CD8-positive, alpha-beta memory T cell (primary cell): ENCODE measurements at regions not wholly inside any gene's neighbourhood (a gene's known extent, or its start where the extent isn't known, plus 50 kb on each side); places are given as distances from the start of the nearest gene placed in this dataset.

Experiments
- CTCF ChIA-PET: fragments of 350-600 bp; sonication (Branson Sonifier 250); formaldehyde crosslinking; loops from one replicate; lab custom pipeline; 2021; ENCODE audit warnings: antibody characterized with exemption; lab: Charles Lee
- POLR2A ChIA-PET: fragments of 350-600 bp; sonication (Branson Sonifier 250); formaldehyde crosslinking; loops from one replicate; lab custom pipeline; 2021; ENCODE audit warnings: antibody characterized with exemption; lab: Charles Lee
- DNase-seq, 5 donors: peaks; one replicate each; pipeline versions ENCODE4 v3.0.0 to v3.0.0-alpha.2; 2020 to 2022; ENCODE audit warnings: mixed read lengths in 1 of 5
- H3K27ac ChIP-seq: one replicate; pipeline ENCODE4 v1.7.0; 2013; ENCODE audit warnings: low read depth, mild to moderate bottlenecking, low read length, moderate library complexity
- H3K27me3 ChIP-seq: 2 replicates; pipeline ENCODE4 v1.7.0; 2013; ENCODE audit warnings: low read length, mild to moderate bottlenecking; ENCODE audit not compliant: insufficient read depth, poor library complexity, severe bottlenecking
- H3K36me3 ChIP-seq: 2 replicates; pipeline ENCODE4 v1.7.0; 2013; ENCODE audit warnings: mild to moderate bottlenecking, low read length, moderate library complexity; ENCODE audit not compliant: insufficient read depth
- H3K4me1 ChIP-seq: 2 replicates; pipeline ENCODE4 v1.7.0; 2013; ENCODE audit warnings: mild to moderate bottlenecking, low read length, moderate library complexity; ENCODE audit not compliant: insufficient read depth
- H3K4me3 ChIP-seq: 2 replicates; pipeline ENCODE4 v1.7.0; 2013; ENCODE audit warnings: mild to moderate bottlenecking, low read length
- H3K9me3 ChIP-seq: 2 replicates; pipeline ENCODE4 v1.7.0; 2013; ENCODE audit warnings: mild to moderate bottlenecking, low read length
- H3K27ac Mint-ChIP-seq, 8 donors: one replicate each; pipeline ENCODE4 v1.8.0; 2020 to 2021; ENCODE audit warnings: mixed read lengths in 8 of 8, mild to moderate bottlenecking in 6 of 8, inconsistent platforms in 3 of 8, moderate library complexity in 3 of 8
- H3K27me3 Mint-ChIP-seq, 2 donors: one replicate each; pipeline ENCODE4 v1.8.0; 2020 to 2021; ENCODE audit warnings: mixed read lengths in 2 of 2, mild to moderate bottlenecking in 1 of 2, moderate library complexity in 1 of 2
- H3K36me3 Mint-ChIP-seq, 3 donors: one replicate each; pipeline ENCODE4 v1.8.0; 2020 to 2021; ENCODE audit warnings: mixed read lengths in 3 of 3, inconsistent platforms in 1 of 3, mild to moderate bottlenecking in 1 of 3
- H3K4me1 Mint-ChIP-seq, 3 donors: one replicate each; pipeline ENCODE4 v1.8.0; 2020 to 2021; ENCODE audit warnings: mixed read lengths in 3 of 3, inconsistent platforms in 1 of 3, mild to moderate bottlenecking in 1 of 3
- H3K4me3 Mint-ChIP-seq, 7 donors: one replicate each; pipeline ENCODE4 v1.8.0; 2020 to 2021; ENCODE audit warnings: mixed read lengths in 7 of 7, mild to moderate bottlenecking in 6 of 7, moderate library complexity in 4 of 7, inconsistent platforms in 2 of 7
- H3K9me3 Mint-ChIP-seq, 5 donors: one replicate each; pipeline ENCODE4 v1.8.0; 2020 to 2022; ENCODE audit warnings: mixed read lengths in 5 of 5, mild to moderate bottlenecking in 3 of 5, moderate library complexity in 2 of 5, inconsistent platforms in 1 of 5

- Mint-ChIP-seq H3K27me3 (peaks cover 8 to 15% of the 10 kb centered on the region in 2 donors), H3K9me3 (peaks cover 5 to 13% (median 9%) of the 10 kb centered on the region in 5 donors), H3K4me3 (no peak overlapping the region), H3K27ac (no peak overlapping the region), H3K4me1 (no peaks in the 10 kb centered on the region), H3K36me3 (peaks cover 0 to 5% (median 0%) of the 10 kb centered on the region in 3 donors)
- H3K27me3 ChIP-seq = no peaks in the 10 kb centered on the region
- no peaks in the 10 kb centered on the region for H3K4me1 ChIP-seq
- CTCF ChIA-PET = no interaction called here
- H3K27ac ChIP-seq = no peak overlapping the region
- DNase-seq = no peak
- POLR2A ChIA-PET = no interaction called here
- no peaks in the 10 kb centered on the region for H3K36me3 ChIP-seq
- no peaks in the 10 kb centered on the region for H3K9me3 ChIP-seq
- H3K4me3 ChIP-seq = no peak overlapping the region
Observed at GRCh38 chr16:14345512-14346115, 274.5 kb downstream of the MRTFB start.

- H3K4me1 ChIP-seq = no peaks in the 10 kb centered on the region
- no peak for DNase-seq
- Mint-ChIP-seq H3K27me3 (peaks cover 8 to 15% of the 10 kb centered on the region in 2 donors), H3K4me3 (no peak overlapping the region), H3K9me3 (peaks cover 6 to 14% (median 9%) of the 10 kb centered on the region in 5 donors), H3K36me3 (peaks cover 0 to 7% (median 0%) of the 10 kb centered on the region in 3 donors), H3K27ac (no peak overlapping the region), H3K4me1 (no peaks in the 10 kb centered on the region)
- H3K36me3 ChIP-seq = no peaks in the 10 kb centered on the region
- H3K27me3 ChIP-seq = no peaks in the 10 kb centered on the region
- ChIA-PET POLR2A (no interaction called here), CTCF (no interaction called here)
- H3K4me3 ChIP-seq = no peak overlapping the region
- H3K9me3 ChIP-seq = no peaks in the 10 kb centered on the region
- no peak overlapping the region for H3K27ac ChIP-seq
Observed at GRCh38 chr16:14344945-14345344, 273.8 kb downstream of the MRTFB start.

- H3K27me3 ChIP-seq = no peaks in the 10 kb centered on the region
- no peak overlapping the region for H3K4me3 Mint-ChIP-seq
- POLR2A ChIA-PET = no interaction called here
- H3K27ac Mint-ChIP-seq = no peak overlapping the region
- H3K4me1 ChIP-seq = no peaks in the 10 kb centered on the region
- no peaks in the 10 kb centered on the region for H3K36me3 ChIP-seq
- CTCF ChIA-PET = no interaction called here
- H3K4me3 ChIP-seq = no peak overlapping the region
- no peak for DNase-seq
- H3K4me1 Mint-ChIP-seq = no peaks in the 10 kb centered on the region
- H3K27me3 Mint-ChIP-seq = peaks cover 8 to 12% of the 10 kb centered on the region in 2 donors
- H3K27ac ChIP-seq = no peak overlapping the region
- H3K36me3 Mint-ChIP-seq = peaks cover 0 to 7% (median 0%) of the 10 kb centered on the region in 3 donors
- no peaks in the 10 kb centered on the region for H3K9me3 ChIP-seq
- H3K9me3 Mint-ChIP-seq = peaks cover 7 to 14% (median 9%) of the 10 kb centered on the region in 5 donors
Observed at GRCh38 chr16:14344292-14344691, 273.2 kb downstream of the MRTFB start.

GRCh38 chr16:14341324-14342225, 270.5 kb downstream of the MRTFB start:
- Histone ChIP-seq H3K27me3 (no peaks in the 10 kb centered on the region), H3K4me1 (no peaks in the 10 kb centered on the region), H3K36me3 (no peaks in the 10 kb centered on the region), H3K27ac (no peak overlapping the region), H3K9me3 (no peaks in the 10 kb centered on the region), H3K4me3 (no peak overlapping the region)
- ChIA-PET CTCF (interaction anchor here (0.5 kb wide), 1 partner anchor 25 kb away, joined by 5 read pairs; no protein-coding TSS in a partner anchor), POLR2A (no interaction called here)
- Mint-ChIP-seq H3K27ac (no peak overlapping the region), H3K4me3 (no peak overlapping the region), H3K4me1 (no peaks in the 10 kb centered on the region), H3K27me3 (peaks cover 5% of the 10 kb centered on the region in 2 donors), H3K36me3 (peaks cover 0 to 7% (median 0%) of the 10 kb centered on the region in 3 donors), H3K9me3 (peaks cover 7 to 14% (median 9%) of the 10 kb centered on the region in 5 donors)
- DNase-seq = no peak

- H3K9me3 Mint-ChIP-seq = peaks cover 3 to 14% (median 9%) of the 10 kb centered on the region in 5 donors
- Histone ChIP-seq H3K27ac (no peak overlapping the region), H3K9me3 (no peaks in the 10 kb centered on the region), H3K4me1 (no peaks in the 10 kb centered on the region), H3K36me3 (no peaks in the 10 kb centered on the region), H3K27me3 (no peaks in the 10 kb centered on the region), H3K4me3 (no peak overlapping the region)
- no peak overlapping the region for H3K27ac Mint-ChIP-seq
- DNase-seq = no peak
- H3K4me3 Mint-ChIP-seq = no peak overlapping the region
- H3K4me1 Mint-ChIP-seq = no peaks in the 10 kb centered on the region
- ChIA-PET CTCF (no interaction called here), POLR2A (no interaction called here)
- peaks cover 0 to 5% of the 10 kb centered on the region in 2 donors for H3K27me3 Mint-ChIP-seq
- H3K36me3 Mint-ChIP-seq = peaks cover 0 to 7% (median 0%) of the 10 kb centered on the region in 3 donors
Observed at GRCh38 chr16:14339694-14340093, 268.6 kb downstream of the MRTFB start.

GRCh38 chr16:14338969-14339368, 267.9 kb downstream of the MRTFB start:
- Mint-ChIP-seq H3K36me3 (peaks cover 0 to 7% (median 0%) of the 10 kb centered on the region in 3 donors), H3K9me3 (peaks cover 3 to 14% (median 9%) of the 10 kb centered on the region in 5 donors), H3K4me1 (no peaks in the 10 kb centered on the region), H3K27me3 (peaks cover 0 to 6% of the 10 kb centered on the region in 2 donors), H3K4me3 (no peak overlapping the region), H3K27ac (no peak overlapping the region)
- Histone ChIP-seq H3K4me3 (no peak overlapping the region), H3K4me1 (no peaks in the 10 kb centered on the region), H3K27ac (no peak overlapping the region), H3K9me3 (no peaks in the 10 kb centered on the region), H3K36me3 (no peaks in the 10 kb centered on the region), H3K27me3 (no peaks in the 10 kb centered on the region)
- CTCF ChIA-PET = no interaction called here
- POLR2A ChIA-PET = no interaction called here
- DNase-seq = no peak

GRCh38 chr16:14338236-14338635, 267.1 kb downstream of the MRTFB start:
- Mint-ChIP-seq H3K27me3 (peaks cover 0 to 6% of the 10 kb centered on the region in 2 donors), H3K4me1 (no peaks in the 10 kb centered on the region), H3K9me3 (peaks cover 3 to 12% (median 8%) of the 10 kb centered on the region in 5 donors), H3K36me3 (peaks cover 0 to 7% (median 0%) of the 10 kb centered on the region in 3 donors), H3K4me3 (no peak overlapping the region), H3K27ac (no peak overlapping the region)
- Histone ChIP-seq H3K27me3 (no peaks in the 10 kb centered on the region), H3K4me1 (no peaks in the 10 kb centered on the region), H3K9me3 (no peaks in the 10 kb centered on the region), H3K27ac (no peak overlapping the region), H3K4me3 (no peak overlapping the region), H3K36me3 (no peaks in the 10 kb centered on the region)
- POLR2A ChIA-PET = no interaction called here
- CTCF ChIA-PET = no interaction called here
- DNase-seq = no peak
